Thyroid gland (tissue), 4 donors: ENCODE measurements at regions not wholly inside any gene's neighbourhood (a gene's known extent, or its start where the extent isn't known, plus 50 kb on each side); places are given as distances from the start of the nearest gene placed in this dataset.

ENCODE experiments used
- POLR2A ChIP-seq, 2 donors: fragments of 450-650 bp; IDR thresholded peaks; one replicate each; pipeline ENCODE4 v1.6.1; 2017; ENCODE audit warnings: antibody characterized with exemption in 2 of 2, mild to moderate bottlenecking in 2 of 2, moderate library complexity in 1 of 2
- TF ChIP-seq, protein P1 (sequence below), 6 experiments: fragments of 200-600 bp in 3 of 6; fragments of 450-650 bp in 3 of 6; sonication (generic) in 3 of 6; IDR thresholded peaks; one replicate each; pipeline ENCODE4 v1.5.1; 2016 to 2019; ENCODE audit warnings: antibody characterized with exemption in 6 of 6, mild to moderate bottlenecking in 2 of 6, inconsistent platforms in 1 of 6, moderate library complexity in 1 of 6

DNA sequence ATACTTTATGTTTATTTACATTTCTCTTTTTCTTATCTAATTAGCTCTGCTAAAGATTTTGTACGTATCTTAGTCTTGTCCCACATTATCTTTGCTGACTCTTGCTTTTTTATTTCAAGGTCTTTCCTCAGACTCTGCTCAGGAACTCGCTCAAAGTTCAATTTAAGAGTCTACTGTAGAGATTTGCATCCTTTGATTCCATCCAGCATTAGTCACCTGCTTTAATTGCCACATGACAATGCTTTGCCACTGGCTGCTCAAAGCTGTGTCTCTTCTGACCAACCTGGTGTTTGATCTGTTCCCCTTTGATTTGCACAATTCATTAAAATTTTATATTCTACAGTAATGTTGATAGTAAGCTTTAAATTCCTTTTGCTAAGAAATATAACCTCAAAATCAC, 157.9 kb upstream of the FREM2 start:
- TF ChIP-seq, protein P1, sequence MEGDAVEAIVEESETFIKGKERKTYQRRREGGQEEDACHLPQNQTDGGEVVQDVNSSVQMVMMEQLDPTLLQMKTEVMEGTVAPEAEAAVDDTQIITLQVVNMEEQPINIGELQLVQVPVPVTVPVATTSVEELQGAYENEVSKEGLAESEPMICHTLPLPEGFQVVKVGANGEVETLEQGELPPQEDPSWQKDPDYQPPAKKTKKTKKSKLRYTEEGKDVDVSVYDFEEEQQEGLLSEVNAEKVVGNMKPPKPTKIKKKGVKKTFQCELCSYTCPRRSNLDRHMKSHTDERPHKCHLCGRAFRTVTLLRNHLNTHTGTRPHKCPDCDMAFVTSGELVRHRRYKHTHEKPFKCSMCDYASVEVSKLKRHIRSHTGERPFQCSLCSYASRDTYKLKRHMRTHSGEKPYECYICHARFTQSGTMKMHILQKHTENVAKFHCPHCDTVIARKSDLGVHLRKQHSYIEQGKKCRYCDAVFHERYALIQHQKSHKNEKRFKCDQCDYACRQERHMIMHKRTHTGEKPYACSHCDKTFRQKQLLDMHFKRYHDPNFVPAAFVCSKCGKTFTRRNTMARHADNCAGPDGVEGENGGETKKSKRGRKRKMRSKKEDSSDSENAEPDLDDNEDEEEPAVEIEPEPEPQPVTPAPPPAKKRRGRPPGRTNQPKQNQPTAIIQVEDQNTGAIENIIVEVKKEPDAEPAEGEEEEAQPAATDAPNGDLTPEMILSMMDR (IDR thresholded peaks at IDR 0.05): no peak
- no peak for TF ChIP-seq POLR2A (IDR thresholded peaks at IDR 0.05)
